ENCODE measurements at regions not wholly inside any gene's neighbourhood (a gene's known extent, or its start where the extent isn't known, plus 50 kb on each side); places are given as distances from the start of the nearest gene placed in this dataset.

DNA sequence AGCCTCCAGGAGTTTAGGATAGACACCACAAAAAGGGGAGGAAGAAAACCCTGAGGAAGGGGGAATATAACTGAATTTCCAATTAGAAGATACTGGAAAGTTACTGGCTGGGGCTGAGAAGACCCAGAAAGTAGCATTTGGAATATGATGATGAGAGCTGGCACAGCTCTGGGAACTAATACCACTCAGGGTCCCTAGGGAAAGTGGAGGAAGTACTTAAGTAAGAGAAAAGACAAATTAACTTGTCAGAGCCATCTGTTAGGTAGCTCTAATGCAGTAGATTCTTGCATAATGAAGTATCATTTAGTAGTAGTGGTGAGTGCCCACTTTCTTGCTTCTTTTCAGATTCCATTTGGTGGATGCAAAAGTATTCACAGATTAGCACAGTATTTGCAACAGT is 90.8 kb upstream of the TSPAN5 start:
- Histone ChIP-seq H3K27ac (ENCODE audit: low read depth in 1 of 2, low read length in 2 of 2) (no peak overlapping the region), H3K4me3 (ENCODE audit: low read length) (no peak overlapping the region), H3K36me3 (ENCODE audit: insufficient read depth, low read length) (no peaks in the 10 kb centered on the region), H3K9me3 (ENCODE audit: control insufficient read depth in 1 of 2, insufficient read depth in 1 of 2, low read length in 2 of 2) (no peaks in the 10 kb centered on the region), H3K4me1 (ENCODE audit: insufficient read depth, low read length) (no peaks in the 10 kb centered on the region), H3K27me3 (ENCODE audit: control insufficient read depth in 1 of 2, insufficient read depth in 2 of 2, low read length in 2 of 2) (no peaks in the 10 kb centered on the region)
- H3K27ac Mint-ChIP-seq, result no peak overlapping the region
- H3K4me1 Mint-ChIP-seq (ENCODE audit: low read depth), result no peaks in the 10 kb centered on the region
- H3K9me3 Mint-ChIP-seq, result no peaks in the 10 kb centered on the region
- no peaks in the 10 kb centered on the region for H3K27me3 Mint-ChIP-seq
- ChIA-PET POLR2A (no interaction called here), CTCF (no interaction called here)
- no peak for DNase-seq
- H3K4me3 Mint-ChIP-seq, result no peak overlapping the region
- intact Hi-C loops (cut with DNase I, micrococcal nuclease), result no loop called here
- TF ChIP-seq, protein P1, sequence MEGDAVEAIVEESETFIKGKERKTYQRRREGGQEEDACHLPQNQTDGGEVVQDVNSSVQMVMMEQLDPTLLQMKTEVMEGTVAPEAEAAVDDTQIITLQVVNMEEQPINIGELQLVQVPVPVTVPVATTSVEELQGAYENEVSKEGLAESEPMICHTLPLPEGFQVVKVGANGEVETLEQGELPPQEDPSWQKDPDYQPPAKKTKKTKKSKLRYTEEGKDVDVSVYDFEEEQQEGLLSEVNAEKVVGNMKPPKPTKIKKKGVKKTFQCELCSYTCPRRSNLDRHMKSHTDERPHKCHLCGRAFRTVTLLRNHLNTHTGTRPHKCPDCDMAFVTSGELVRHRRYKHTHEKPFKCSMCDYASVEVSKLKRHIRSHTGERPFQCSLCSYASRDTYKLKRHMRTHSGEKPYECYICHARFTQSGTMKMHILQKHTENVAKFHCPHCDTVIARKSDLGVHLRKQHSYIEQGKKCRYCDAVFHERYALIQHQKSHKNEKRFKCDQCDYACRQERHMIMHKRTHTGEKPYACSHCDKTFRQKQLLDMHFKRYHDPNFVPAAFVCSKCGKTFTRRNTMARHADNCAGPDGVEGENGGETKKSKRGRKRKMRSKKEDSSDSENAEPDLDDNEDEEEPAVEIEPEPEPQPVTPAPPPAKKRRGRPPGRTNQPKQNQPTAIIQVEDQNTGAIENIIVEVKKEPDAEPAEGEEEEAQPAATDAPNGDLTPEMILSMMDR (IDR thresholded peaks at IDR 0.05), result no peak
- no peak for ATAC-seq (ENCODE audit: poor library complexity)
- no peaks in the 10 kb centered on the region for H3K36me3 Mint-ChIP-seq (ENCODE audit: low read depth)

DNA sequence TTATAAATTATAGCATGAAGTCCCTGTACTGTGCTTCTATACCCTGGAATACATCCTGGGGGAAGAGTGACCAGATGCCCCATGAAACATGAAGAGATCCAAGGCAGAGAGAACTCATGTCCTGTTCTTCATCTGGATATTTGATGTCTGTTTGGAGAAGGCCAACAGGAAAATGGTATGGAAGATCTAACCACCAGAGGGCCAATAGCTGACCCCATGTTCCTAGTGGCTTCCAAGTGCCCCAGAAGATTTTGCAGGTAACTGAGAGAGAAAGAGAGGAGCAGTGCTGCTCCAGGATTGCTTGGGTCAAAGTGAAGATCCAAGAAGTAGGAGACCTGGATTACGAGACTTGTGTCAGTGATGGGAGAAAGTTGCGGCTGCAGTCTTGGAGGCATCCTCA is 90.2 kb upstream of the TSPAN5 start:
- Mint-ChIP-seq H3K36me3 (ENCODE audit: low read depth) (no peaks in the 10 kb centered on the region), H3K4me3 (no peak overlapping the region), H3K9me3 (no peaks in the 10 kb centered on the region), H3K27me3 (no peaks in the 10 kb centered on the region), H3K27ac (no peak overlapping the region), H3K4me1 (ENCODE audit: low read depth) (no peaks in the 10 kb centered on the region)
- Histone ChIP-seq H3K27me3 (ENCODE audit: control insufficient read depth in 1 of 2, insufficient read depth in 2 of 2, low read length in 2 of 2) (no peaks in the 10 kb centered on the region), H3K4me3 (ENCODE audit: low read length) (no peak overlapping the region), H3K4me1 (ENCODE audit: insufficient read depth, low read length) (no peaks in the 10 kb centered on the region), H3K36me3 (ENCODE audit: insufficient read depth, low read length) (no peaks in the 10 kb centered on the region), H3K27ac (ENCODE audit: low read depth in 1 of 2, low read length in 2 of 2) (no peak overlapping the region), H3K9me3 (ENCODE audit: control insufficient read depth in 1 of 2, insufficient read depth in 1 of 2, low read length in 2 of 2) (no peaks in the 10 kb centered on the region)
- ChIA-PET CTCF (no interaction called here), POLR2A (no interaction called here)
- TF ChIP-seq, protein P1 (IDR thresholded peaks at IDR 0.05), result no peak
- DNase-seq (no peak), ATAC-seq (ENCODE audit: poor library complexity) (no peak)
- intact Hi-C loops (cut with DNase I, micrococcal nuclease), result no loop called here

DNA sequence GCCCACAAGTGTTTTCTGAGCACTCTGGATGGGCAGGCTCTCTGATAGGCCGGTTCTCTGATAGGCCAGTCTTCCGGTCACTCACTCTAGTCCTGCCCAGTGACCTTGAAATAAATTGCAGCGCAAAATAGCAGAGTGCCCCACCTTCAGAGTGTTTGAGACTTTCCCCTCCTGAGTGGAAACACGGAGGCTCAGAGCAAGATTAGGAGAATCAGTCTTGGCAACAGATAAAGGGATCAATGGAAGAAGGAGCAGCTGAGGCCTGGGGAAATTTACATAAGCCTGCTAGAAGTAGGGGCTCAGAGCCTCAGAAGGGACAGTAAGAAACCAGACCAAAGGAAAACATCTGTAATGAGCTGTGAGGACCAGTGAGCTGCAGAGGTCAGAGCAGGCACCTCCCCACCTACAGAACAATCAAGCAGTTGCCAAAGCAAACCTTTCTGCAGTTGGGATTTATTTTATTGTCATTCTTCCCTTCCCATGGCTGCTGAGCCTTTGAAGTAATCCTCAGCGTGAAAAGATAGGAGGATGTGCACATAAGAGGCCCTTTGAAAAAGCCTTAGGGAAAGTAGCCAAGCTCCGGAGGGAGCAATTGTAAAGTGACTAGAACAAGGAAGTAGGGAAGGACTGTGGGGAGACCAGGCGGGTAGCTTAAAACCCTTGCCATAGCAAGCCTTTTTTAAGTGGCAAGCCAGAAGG is 89.1 kb upstream of the TSPAN5 start:
- intact Hi-C loops (cut with DNase I, micrococcal nuclease), result no loop called here
- no peaks in the 10 kb centered on the region for H3K9me3 Mint-ChIP-seq
- H3K36me3 Mint-ChIP-seq (ENCODE audit: low read depth), result no peaks in the 10 kb centered on the region
- no peak overlapping the region for H3K4me3 Mint-ChIP-seq
- no peaks in the 10 kb centered on the region for H3K4me1 ChIP-seq (ENCODE audit: insufficient read depth, low read length)
- H3K4me1 Mint-ChIP-seq (ENCODE audit: low read depth), result no peaks in the 10 kb centered on the region
- H3K4me3 ChIP-seq (ENCODE audit: low read length), result no peak overlapping the region
- H3K27me3 Mint-ChIP-seq, result no peaks in the 10 kb centered on the region
- no peaks in the 10 kb centered on the region for H3K27me3 ChIP-seq (ENCODE audit: control insufficient read depth in 1 of 2, insufficient read depth in 2 of 2, low read length in 2 of 2)
- TF ChIP-seq, protein P1 (IDR thresholded peaks at IDR 0.05), result no peak
- no peaks in the 10 kb centered on the region for H3K9me3 ChIP-seq (ENCODE audit: control insufficient read depth in 1 of 2, insufficient read depth in 1 of 2, low read length in 2 of 2)
- no peak for DNase-seq
- POLR2A ChIA-PET, result no interaction called here
- H3K27ac ChIP-seq (ENCODE audit: low read depth in 1 of 2, low read length in 2 of 2), result no peak overlapping the region
- CTCF ChIA-PET, result no interaction called here
- H3K27ac Mint-ChIP-seq, result no peak overlapping the region
- no peak for ATAC-seq (ENCODE audit: poor library complexity)
- H3K36me3 ChIP-seq (ENCODE audit: insufficient read depth, low read length), result no peaks in the 10 kb centered on the region

Measured in CD4-positive, alpha-beta T cell (primary cell).